ENCODE measurements at regions not wholly inside any gene's neighbourhood (a gene's known extent, or its start where the extent isn't known, plus 50 kb on each side); places are given as distances from the start of the nearest gene placed in this dataset.

DNA sequence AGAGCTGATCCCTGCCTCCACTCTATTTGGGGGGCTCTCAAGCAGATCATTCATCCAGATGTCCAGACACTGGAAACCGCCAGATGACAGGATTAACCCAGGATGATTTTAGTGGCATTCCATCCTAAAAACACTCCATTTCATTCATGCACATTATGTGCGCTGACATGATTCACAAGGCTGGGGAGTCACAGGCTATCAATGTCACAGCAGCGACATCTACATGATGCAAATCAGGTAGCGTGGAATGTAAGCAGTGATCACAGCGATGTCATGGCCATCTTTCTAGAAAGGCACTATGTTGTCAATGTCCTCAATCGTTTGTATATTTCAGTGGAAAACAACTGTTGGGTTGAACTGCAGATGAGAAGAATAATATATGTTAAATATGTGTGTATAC lies 331.5 kb upstream of the MSX2 start:
- Mint-ChIP-seq H3K36me3 (no peaks in the 10 kb centered on the region), H3K4me3 (no peak overlapping the region), H3K4me1 (no peaks in the 10 kb centered on the region), H3K27ac (no peak overlapping the region), H3K27me3 (ENCODE audit: low read depth in 3 of 3) (peaks cover 3 to 7% (median 6%) of the 10 kb centered on the region in 3 donors), H3K9me3 (peaks cover 0 to 2% (median 0%) of the 10 kb centered on the region in 7 donors)
- Histone ChIP-seq H3K4me1 (ENCODE audit: control insufficient read depth in 1 of 2, insufficient read depth in 2 of 2, low read length in 2 of 2) (no peaks in the 10 kb centered on the region), H3K27ac (ENCODE audit: low read depth in 1 of 2, low read length in 2 of 2) (no peak overlapping the region), H3K4me3 (replicated peaks in 1 of 3; ENCODE audit: low read depth in 2 of 3, low read length in 3 of 3) (no peak overlapping the region), H3K36me3 (replicated peaks in 1 of 2; ENCODE audit: control insufficient read depth in 1 of 2, insufficient read depth in 2 of 2, low read length in 2 of 2) (no peaks in the 10 kb centered on the region), H2AFZ (ENCODE audit: insufficient read depth, low read depth, low read length, poor library complexity, severe bottlenecking) (no peak overlapping the region), H3K9ac (ENCODE audit: insufficient read depth, low read length, poor library complexity, severe bottlenecking) (no peak overlapping the region), H3K4me2 (replicated peaks; ENCODE audit: extremely low read depth, low read length, poor library complexity, severe bottlenecking) (no peak overlapping the region), H4K20me1 (ENCODE audit: insufficient read depth, low read length) (no peaks in the 10 kb centered on the region), H3K9me3 (replicated peaks in 1 of 2; ENCODE audit: control insufficient read depth in 1 of 2, insufficient read depth in 1 of 2, low read length in 2 of 2) (no peaks in the 10 kb centered on the region), H3K27me3 (ENCODE audit: control insufficient read depth in 2 of 2, insufficient read depth in 2 of 2, low read length in 2 of 2) (peaks cover 0 to 2% of the 10 kb centered on the region in 2 donors), H3K79me2 (ENCODE audit: insufficient read depth, low read length) (no peaks in the 10 kb centered on the region)
- 90% methylated on average over 5 of the region's 6 CpGs for WGBS (ENCODE audit: insufficient coverage)
- DNase-seq, result no peak
- intact Hi-C loops (cut with micrococcal nuclease), result no loop called here
- TF ChIP-seq, protein P1, sequence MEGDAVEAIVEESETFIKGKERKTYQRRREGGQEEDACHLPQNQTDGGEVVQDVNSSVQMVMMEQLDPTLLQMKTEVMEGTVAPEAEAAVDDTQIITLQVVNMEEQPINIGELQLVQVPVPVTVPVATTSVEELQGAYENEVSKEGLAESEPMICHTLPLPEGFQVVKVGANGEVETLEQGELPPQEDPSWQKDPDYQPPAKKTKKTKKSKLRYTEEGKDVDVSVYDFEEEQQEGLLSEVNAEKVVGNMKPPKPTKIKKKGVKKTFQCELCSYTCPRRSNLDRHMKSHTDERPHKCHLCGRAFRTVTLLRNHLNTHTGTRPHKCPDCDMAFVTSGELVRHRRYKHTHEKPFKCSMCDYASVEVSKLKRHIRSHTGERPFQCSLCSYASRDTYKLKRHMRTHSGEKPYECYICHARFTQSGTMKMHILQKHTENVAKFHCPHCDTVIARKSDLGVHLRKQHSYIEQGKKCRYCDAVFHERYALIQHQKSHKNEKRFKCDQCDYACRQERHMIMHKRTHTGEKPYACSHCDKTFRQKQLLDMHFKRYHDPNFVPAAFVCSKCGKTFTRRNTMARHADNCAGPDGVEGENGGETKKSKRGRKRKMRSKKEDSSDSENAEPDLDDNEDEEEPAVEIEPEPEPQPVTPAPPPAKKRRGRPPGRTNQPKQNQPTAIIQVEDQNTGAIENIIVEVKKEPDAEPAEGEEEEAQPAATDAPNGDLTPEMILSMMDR (IDR thresholded peaks at IDR 0.05), result no peak

DNA sequence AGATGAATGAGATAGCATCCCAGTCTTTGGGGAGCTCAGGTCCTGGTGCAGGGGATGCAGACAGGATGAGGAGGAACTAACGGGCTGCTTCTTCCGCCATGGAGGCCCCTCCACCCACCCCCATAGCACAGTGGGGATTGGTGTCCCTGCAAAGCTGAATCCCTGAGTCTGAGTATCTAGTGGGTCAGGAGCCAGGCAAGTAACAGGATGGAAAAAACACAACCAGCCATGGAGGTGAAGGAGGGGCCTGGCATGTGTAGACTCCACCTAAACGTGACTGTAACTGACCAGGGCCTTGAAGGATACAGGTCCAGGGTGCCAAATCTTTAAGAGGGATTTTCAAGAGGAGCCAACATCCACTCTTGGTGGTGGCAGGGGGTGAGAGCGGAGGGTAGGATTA lies 327.8 kb upstream of the MSX2 start:
- no CpG with 5 or more reads among the region's 4 CpGs for WGBS (ENCODE audit: insufficient coverage)
- intact Hi-C loops (cut with micrococcal nuclease), result no loop called here
- H3K4me2 ChIP-seq (replicated peaks; ENCODE audit: extremely low read depth, low read length, poor library complexity, severe bottlenecking), result no peak overlapping the region
- H3K27ac ChIP-seq (ENCODE audit: low read depth in 1 of 2, low read length in 2 of 2), result no peak overlapping the region
- H3K4me3 ChIP-seq (replicated peaks in 1 of 3; ENCODE audit: low read depth in 2 of 3, low read length in 3 of 3), result no peak overlapping the region
- H4K20me1 ChIP-seq (ENCODE audit: insufficient read depth, low read length), result no peaks in the 10 kb centered on the region
- no peaks in the 10 kb centered on the region for H3K36me3 Mint-ChIP-seq
- H3K27ac Mint-ChIP-seq, result no peak overlapping the region
- no peaks in the 10 kb centered on the region for H3K36me3 ChIP-seq (replicated peaks in 1 of 2; ENCODE audit: control insufficient read depth in 1 of 2, insufficient read depth in 2 of 2, low read length in 2 of 2)
- peaks cover 0 to 2% (median 0%) of the 10 kb centered on the region in 7 donors for H3K9me3 Mint-ChIP-seq
- no peaks in the 10 kb centered on the region for H3K27me3 ChIP-seq (ENCODE audit: control insufficient read depth in 2 of 2, insufficient read depth in 2 of 2, low read length in 2 of 2)
- no peaks in the 10 kb centered on the region for H3K4me1 ChIP-seq (ENCODE audit: control insufficient read depth in 1 of 2, insufficient read depth in 2 of 2, low read length in 2 of 2)
- H3K79me2 ChIP-seq (ENCODE audit: insufficient read depth, low read length), result no peaks in the 10 kb centered on the region
- no peaks in the 10 kb centered on the region for H3K9me3 ChIP-seq (replicated peaks in 1 of 2; ENCODE audit: control insufficient read depth in 1 of 2, insufficient read depth in 1 of 2, low read length in 2 of 2)
- TF ChIP-seq, protein P1 (IDR thresholded peaks at IDR 0.05), result no peak
- no peak for DNase-seq
- peaks cover 0 to 4% (median 4%) of the 10 kb centered on the region in 3 donors for H3K27me3 Mint-ChIP-seq (ENCODE audit: low read depth in 3 of 3)
- no peaks in the 10 kb centered on the region for H3K4me1 Mint-ChIP-seq
- no peak overlapping the region for H2AFZ ChIP-seq (ENCODE audit: insufficient read depth, low read depth, low read length, poor library complexity, severe bottlenecking)
- H3K4me3 Mint-ChIP-seq, result no peak overlapping the region
- no peak overlapping the region for H3K9ac ChIP-seq (ENCODE audit: insufficient read depth, low read length, poor library complexity, severe bottlenecking)

Data from CD14-positive monocyte (primary cell).